ENCODE measurements at regions not wholly inside any gene's neighbourhood (a gene's known extent, or its start where the extent isn't known, plus 50 kb on each side); places are given as distances from the start of the nearest gene placed in this dataset.

DNA sequence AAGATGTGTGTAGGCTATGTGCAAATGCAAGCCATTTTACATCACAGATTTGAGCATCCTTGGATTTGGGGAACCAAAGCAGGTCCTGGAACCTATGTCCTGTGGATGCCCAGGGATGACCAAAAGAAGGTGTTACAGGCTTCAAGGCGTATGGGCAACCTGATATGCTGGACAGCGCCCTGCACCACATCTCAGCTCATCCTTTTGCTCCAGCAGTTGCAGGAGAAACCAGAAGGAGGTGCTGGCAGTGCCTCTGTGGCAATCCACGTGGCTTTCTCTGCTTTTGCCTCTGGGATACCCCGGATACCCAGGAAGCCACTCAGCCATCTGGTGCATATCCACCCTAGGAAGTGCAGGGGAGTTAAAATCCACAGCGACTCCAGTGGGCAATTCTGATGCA lies 110.3 kb upstream of the VSTM2B start:
- H3K4me3 Mint-ChIP-seq = no peak overlapping the region
- H3K4me1 Mint-ChIP-seq (ENCODE audit: low read depth) = no peaks in the 10 kb centered on the region
- no peak for DNase-seq
- H3K36me3 Mint-ChIP-seq = no peaks in the 10 kb centered on the region
- ChIA-PET POLR2A (no interaction called here), CTCF (no interaction called here)
- no peaks in the 10 kb centered on the region for H3K9me3 Mint-ChIP-seq
- peaks cover 3% of the 10 kb centered on the region for H3K27me3 Mint-ChIP-seq
- H3K27ac Mint-ChIP-seq = no peak overlapping the region
- intact Hi-C loops (cut with micrococcal nuclease) = no loop called here

DNA sequence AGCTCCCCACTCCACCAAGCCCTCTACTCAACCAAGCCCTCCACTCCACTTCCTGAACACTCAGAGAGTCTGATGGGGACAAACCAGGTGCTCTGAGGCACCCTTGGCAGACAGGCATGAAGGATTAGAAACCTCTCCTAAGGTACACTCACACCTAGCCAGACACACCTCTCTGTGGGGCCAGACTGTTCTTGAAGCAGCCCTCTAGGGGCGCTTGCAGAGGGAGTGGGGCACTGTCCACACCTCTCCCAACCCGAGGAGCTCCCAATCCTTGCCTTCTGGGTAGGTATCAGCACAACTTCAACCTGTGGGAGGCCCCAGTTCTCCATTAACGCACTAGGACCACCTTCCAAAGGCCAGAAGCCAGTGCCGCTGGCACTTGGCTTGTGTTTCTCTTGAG lies 108.7 kb upstream of the VSTM2B start:
- no peaks in the 10 kb centered on the region for H3K9me3 Mint-ChIP-seq
- intact Hi-C loops (cut with micrococcal nuclease) = no loop called here
- H3K36me3 Mint-ChIP-seq = no peaks in the 10 kb centered on the region
- peaks cover 3% of the 10 kb centered on the region for H3K27me3 Mint-ChIP-seq
- CTCF ChIA-PET = no interaction called here
- POLR2A ChIA-PET = no interaction called here
- no peak overlapping the region for H3K4me3 Mint-ChIP-seq
- H3K27ac Mint-ChIP-seq = no peak overlapping the region
- no peak for DNase-seq
- H3K4me1 Mint-ChIP-seq (ENCODE audit: low read depth) = no peaks in the 10 kb centered on the region

DNA sequence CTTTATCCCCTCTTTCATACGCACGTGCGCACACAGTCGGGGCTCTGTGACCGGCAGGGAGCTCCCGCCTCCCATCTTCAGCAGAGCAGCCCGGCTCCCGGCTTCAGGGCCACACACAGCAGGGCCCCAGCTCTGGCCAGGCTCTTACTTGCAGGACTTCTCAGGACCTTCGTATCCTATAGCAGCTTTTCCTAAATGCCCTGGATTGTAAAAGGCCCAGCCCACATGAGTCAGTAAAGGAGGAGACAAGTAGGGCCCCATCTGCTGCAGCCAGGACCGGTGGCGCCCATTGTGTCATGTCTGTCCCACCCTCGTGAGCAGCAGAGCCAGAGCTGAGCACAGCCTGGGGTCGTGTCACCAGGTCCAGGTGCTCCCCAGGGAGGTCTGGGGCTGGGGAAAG lies 107.6 kb upstream of the VSTM2B start:
- no peaks in the 10 kb centered on the region for H3K36me3 Mint-ChIP-seq
- no peaks in the 10 kb centered on the region for H3K9me3 Mint-ChIP-seq
- no peak for DNase-seq
- no peak overlapping the region for H3K27ac Mint-ChIP-seq
- no peak overlapping the region for H3K4me3 Mint-ChIP-seq
- CTCF ChIA-PET = no interaction called here
- POLR2A ChIA-PET = no interaction called here
- intact Hi-C loops (cut with micrococcal nuclease) = no loop called here
- peaks cover 3% of the 10 kb centered on the region for H3K27me3 Mint-ChIP-seq
- no peaks in the 10 kb centered on the region for H3K4me1 Mint-ChIP-seq (ENCODE audit: low read depth)

DNA sequence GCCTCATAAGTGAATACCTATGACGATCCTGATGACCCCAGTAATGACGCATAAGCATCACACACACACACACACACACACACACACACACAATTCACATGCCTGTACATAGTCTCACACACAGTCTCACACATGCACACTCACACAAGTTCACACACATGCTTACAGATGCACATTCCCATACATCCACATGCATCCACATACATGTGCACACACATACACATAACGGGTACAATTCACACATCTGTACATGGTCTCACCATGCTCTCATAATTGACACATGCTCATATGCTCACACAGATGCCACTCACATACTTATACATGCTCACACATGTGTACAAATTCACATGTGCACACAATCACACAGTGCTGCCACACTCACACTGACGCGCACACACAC lies 105.7 kb upstream of the VSTM2B start:
- intact Hi-C loops (cut with micrococcal nuclease) = no loop called here
- Mint-ChIP-seq H3K4me3 (no peak overlapping the region), H3K36me3 (no peaks in the 10 kb centered on the region), H3K4me1 (ENCODE audit: low read depth) (no peaks in the 10 kb centered on the region), H3K27ac (no peak overlapping the region), H3K9me3 (no peaks in the 10 kb centered on the region), H3K27me3 (peaks cover 1% of the 10 kb centered on the region)
- ChIA-PET POLR2A (no interaction called here), CTCF (interaction anchor here (0.6 kb wide), 1 partner anchor 268 kb away, joined by 4 read pairs; no protein-coding TSS in a partner anchor)
- no peak for DNase-seq

DNA sequence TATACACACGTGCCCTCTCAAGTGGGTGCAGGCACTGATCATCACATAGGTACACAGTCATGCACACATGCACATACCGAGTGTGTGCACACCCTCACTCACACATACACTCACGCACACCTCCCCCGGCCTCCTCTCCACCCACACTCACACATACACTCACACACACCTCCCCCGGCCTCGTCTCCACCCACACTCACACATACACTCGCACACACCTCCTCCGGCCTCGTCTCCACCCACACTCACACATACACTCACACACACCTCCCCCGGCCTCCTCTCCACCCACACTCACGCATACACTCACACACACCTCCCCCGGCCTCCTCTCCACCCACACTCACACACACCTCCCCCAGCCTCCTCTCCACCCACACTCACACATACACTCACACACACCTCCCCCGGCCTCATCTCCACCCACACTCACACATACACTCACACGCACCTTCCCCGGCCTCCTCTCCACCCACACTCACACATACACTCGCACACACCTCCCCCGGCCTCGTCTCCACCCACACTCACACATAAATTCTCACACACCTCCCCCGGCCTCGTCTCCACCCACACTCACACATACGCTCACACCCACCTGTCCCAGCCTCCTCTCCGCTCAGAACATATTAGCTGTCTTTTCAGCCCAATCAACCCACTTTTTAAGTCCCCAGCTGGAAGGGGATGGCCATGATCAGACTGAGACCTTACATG lies 105.2 kb upstream of the VSTM2B start:
- ChIA-PET POLR2A (no interaction called here), CTCF (no interaction called here)
- Mint-ChIP-seq H3K4me3 (no peak overlapping the region), H3K27ac (no peak overlapping the region), H3K9me3 (no peaks in the 10 kb centered on the region), H3K4me1 (ENCODE audit: low read depth) (no peaks in the 10 kb centered on the region), H3K36me3 (no peaks in the 10 kb centered on the region), H3K27me3 (peaks cover 3% of the 10 kb centered on the region)
- no peak for DNase-seq
- intact Hi-C loops (cut with micrococcal nuclease) = no loop called here

DNA sequence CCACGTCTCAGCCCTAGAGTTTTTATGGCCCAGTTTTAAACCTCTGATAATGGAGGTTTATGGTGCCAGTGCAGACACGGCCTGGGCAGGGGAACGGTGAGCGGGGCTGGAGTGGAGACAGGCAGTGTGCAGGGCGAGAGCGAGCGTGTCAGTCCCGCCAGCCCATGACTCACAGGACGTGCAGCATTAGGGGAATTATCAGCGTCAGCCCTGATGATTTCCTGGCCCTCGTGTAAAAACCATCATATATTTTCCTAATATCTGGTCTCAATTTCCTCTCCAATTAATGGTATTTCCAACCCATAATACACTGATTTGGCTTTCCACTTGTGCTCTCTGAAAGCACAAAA lies 104.6 kb upstream of the VSTM2B start:
- no peak for DNase-seq
- Mint-ChIP-seq H3K4me3 (no peak overlapping the region), H3K27ac (no peak overlapping the region), H3K27me3 (peaks cover 3% of the 10 kb centered on the region), H3K36me3 (no peaks in the 10 kb centered on the region), H3K9me3 (no peaks in the 10 kb centered on the region), H3K4me1 (ENCODE audit: low read depth) (no peaks in the 10 kb centered on the region)
- POLR2A ChIA-PET = no interaction called here
- intact Hi-C loops (cut with micrococcal nuclease) = no loop called here
- CTCF ChIA-PET = no interaction called here

DNA sequence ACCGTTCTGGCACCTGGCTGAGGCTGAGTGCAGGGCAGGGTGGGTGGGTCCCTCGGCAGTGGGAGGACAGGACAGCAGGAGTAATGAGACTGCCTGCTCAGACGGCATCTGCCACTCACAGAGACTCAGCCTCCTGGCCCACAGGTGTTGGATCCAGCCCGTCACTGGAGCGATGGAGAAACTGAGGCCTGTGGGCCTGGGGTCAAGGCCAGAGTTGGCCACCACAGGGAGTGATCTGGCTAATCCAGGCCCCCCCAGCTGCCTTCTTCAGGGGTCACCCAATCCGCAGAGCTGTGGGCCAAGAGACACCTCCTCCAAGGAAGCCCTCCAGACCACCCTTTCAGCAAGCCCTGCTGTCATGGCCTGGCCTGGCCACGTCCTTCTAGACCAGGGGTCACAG lies 103.7 kb upstream of the VSTM2B start:
- ChIA-PET CTCF (no interaction called here), POLR2A (no interaction called here)
- no peaks in the 10 kb centered on the region for H3K9me3 Mint-ChIP-seq
- peaks cover 3% of the 10 kb centered on the region for H3K27me3 Mint-ChIP-seq
- DNase-seq = no peak
- H3K4me3 Mint-ChIP-seq = no peak overlapping the region
- no peaks in the 10 kb centered on the region for H3K36me3 Mint-ChIP-seq
- H3K4me1 Mint-ChIP-seq (ENCODE audit: low read depth) = no peaks in the 10 kb centered on the region
- H3K27ac Mint-ChIP-seq = no peak overlapping the region
- intact Hi-C loops (cut with micrococcal nuclease) = no loop called here

DNA sequence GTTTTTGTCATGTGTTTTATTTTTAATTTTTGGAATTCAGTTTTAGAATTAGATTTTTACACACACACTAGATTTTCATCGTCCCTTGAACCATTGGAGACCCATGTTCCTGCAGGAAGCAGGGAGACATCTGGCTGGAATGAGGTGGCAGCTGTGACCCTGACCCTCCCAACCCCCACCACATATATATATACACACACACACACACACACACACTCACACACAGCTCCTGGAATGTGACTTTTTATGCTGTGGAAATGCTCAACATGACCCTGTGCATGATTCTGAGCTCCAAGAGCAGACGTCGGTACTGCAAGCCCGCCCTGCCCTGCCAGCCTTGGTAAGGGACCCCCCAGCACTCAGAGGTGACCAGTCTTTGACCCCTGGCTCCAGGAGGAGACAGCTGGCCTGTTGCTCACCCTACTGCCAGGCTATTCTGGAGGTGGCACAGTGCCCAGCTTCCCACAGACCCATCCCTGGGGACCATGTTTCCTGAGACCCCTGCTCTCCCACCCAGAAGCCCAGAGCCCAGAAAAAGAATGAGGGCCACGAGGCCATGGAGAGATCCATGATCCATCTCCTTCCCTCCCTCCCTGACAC lies 103.2 kb upstream of the VSTM2B start:
- H3K4me1 Mint-ChIP-seq (ENCODE audit: low read depth) = no peaks in the 10 kb centered on the region
- CTCF ChIA-PET = no interaction called here
- H3K36me3 Mint-ChIP-seq = no peaks in the 10 kb centered on the region
- peaks cover 3% of the 10 kb centered on the region for H3K27me3 Mint-ChIP-seq
- POLR2A ChIA-PET = no interaction called here
- no peak overlapping the region for H3K27ac Mint-ChIP-seq
- no peak for DNase-seq
- H3K4me3 Mint-ChIP-seq = no peak overlapping the region
- no peaks in the 10 kb centered on the region for H3K9me3 Mint-ChIP-seq
- intact Hi-C loops (cut with micrococcal nuclease) = no loop called here

DNA sequence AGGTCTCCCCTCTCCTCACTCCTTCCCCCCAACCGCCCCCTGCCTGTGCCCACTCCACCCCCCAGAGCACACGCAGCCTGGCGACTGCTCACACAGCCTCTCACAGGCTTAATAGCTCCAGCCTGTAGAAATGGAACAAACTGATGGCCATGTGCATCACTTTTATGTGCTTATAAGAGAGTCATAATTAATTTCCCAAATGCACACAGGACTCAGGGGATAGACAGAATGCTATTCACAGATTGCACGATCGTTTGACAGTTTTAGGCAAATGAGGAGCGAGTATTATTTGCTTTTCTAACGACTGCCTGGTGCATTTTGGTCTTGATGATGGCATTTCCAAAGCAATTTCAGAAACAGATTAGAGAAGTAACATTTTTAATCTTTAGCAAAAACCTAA lies 97.7 kb upstream of the VSTM2B start:
- Mint-ChIP-seq H3K9me3 (no peaks in the 10 kb centered on the region), H3K4me1 (ENCODE audit: low read depth) (no peaks in the 10 kb centered on the region), H3K27ac (no peak overlapping the region), H3K27me3 (peaks cover 3% of the 10 kb centered on the region), H3K36me3 (no peaks in the 10 kb centered on the region), H3K4me3 (no peak overlapping the region)
- intact Hi-C loops (cut with micrococcal nuclease) = no loop called here
- no peak for DNase-seq
- POLR2A ChIA-PET = no interaction called here
- CTCF ChIA-PET = no interaction called here

DNA sequence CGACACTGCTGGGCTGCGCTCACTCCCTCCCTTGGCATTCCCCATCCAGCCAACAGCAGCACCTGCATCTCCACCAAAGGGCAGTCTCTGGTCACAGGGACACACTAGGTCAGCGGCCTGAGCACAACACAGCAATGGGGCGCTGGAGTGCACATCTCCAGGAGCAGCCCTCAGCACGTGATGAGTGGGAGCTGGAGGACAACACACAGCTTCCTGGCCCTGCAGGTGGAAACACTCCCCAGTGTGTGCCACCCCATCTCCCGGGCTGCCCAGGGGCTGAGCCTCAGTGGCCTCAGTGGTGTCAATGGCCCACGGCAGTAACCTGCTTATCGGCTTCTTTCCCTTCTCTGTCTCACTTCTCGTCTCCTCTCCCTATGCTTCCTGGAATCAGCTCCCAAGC lies 96.8 kb upstream of the VSTM2B start:
- intact Hi-C loops (cut with micrococcal nuclease) = no loop called here

DNA sequence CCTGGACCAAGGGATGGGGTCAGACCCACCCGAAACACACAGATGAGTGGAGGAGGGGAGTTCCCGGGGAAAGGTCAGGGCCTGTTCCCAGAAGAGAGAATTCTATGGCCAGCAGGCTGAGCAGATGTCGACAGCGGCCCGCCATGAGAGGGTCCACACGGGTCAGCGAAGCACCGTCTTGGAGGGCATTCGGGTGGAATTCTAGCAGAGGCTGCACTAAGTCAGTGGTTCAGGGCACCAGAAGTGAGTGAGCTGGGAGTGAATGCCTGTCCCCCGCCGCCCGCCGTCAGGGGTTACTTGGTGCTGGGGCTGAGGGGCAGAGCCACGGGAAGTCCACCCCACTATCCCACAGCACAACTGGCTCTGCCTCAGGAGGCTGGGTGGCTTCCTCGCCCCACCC lies 96.2 kb upstream of the VSTM2B start:
- no peak for DNase-seq
- no peaks in the 10 kb centered on the region for H3K4me1 Mint-ChIP-seq (ENCODE audit: low read depth)
- intact Hi-C loops (cut with micrococcal nuclease) = no loop called here
- H3K27ac Mint-ChIP-seq = no peak overlapping the region
- CTCF ChIA-PET = no interaction called here
- H3K9me3 Mint-ChIP-seq = no peaks in the 10 kb centered on the region
- peaks cover 8% of the 10 kb centered on the region for H3K27me3 Mint-ChIP-seq
- no peaks in the 10 kb centered on the region for H3K36me3 Mint-ChIP-seq
- POLR2A ChIA-PET = no interaction called here
- H3K4me3 Mint-ChIP-seq = no peak overlapping the region

More for the DNA sequence above, 96.8 kb upstream of the VSTM2B start:
- H3K36me3 Mint-ChIP-seq = no peaks in the 10 kb centered on the region
- ChIA-PET CTCF (no interaction called here), POLR2A (no interaction called here)
- no peaks in the 10 kb centered on the region for H3K4me1 Mint-ChIP-seq (ENCODE audit: low read depth)
- DNase-seq = no peak
- H3K27ac Mint-ChIP-seq = no peak overlapping the region
- H3K9me3 Mint-ChIP-seq = no peaks in the 10 kb centered on the region
- H3K27me3 Mint-ChIP-seq = peaks cover 7% of the 10 kb centered on the region
- no peak overlapping the region for H3K4me3 Mint-ChIP-seq

DNA sequence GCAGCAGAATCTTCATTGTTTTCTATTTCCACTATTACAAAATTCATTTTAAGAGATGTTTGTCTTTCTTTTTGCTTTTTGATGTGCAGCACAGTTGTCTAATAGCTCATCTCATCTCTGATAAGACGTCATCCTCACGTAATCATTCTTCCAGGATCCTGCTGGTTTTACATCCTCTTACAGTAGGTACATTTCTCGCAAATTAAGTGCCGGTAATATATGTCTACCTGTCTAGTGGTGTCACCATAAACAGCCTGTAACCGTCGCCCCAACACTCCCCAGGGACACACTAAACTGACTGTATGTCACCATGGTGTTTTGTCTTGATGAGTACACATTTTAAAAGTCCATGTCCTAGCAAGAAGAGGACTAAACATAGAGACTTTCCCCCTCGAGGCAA lies 94.5 kb upstream of the VSTM2B start:
- Mint-ChIP-seq H3K4me3 (no peak overlapping the region), H3K4me1 (ENCODE audit: low read depth) (no peaks in the 10 kb centered on the region), H3K9me3 (no peaks in the 10 kb centered on the region), H3K36me3 (no peaks in the 10 kb centered on the region), H3K27me3 (peaks cover 7% of the 10 kb centered on the region), H3K27ac (no peak overlapping the region)
- intact Hi-C loops (cut with micrococcal nuclease) = no loop called here
- ChIA-PET CTCF (no interaction called here), POLR2A (no interaction called here)
- no peak for DNase-seq

DNA sequence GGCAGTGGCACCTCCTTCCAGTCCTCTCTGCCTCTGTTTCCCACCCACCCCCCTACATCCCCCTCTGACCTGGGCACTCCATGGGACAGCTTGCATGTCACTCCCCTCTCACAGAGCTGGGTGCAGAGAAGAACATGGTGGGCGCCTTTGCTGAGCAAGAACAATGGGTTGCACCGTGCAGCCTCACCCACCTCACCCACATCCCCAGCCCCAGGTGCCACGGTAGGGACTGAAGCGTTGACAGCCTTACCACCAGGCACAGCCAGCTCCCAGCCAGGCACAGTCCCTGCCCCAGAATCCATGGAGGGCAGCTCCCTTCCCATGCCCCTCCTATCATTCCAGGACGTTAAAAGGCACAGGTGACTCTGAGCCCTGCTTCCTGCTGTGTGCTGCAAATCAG lies 93.1 kb upstream of the VSTM2B start:
- DNase-seq = no peak
- Mint-ChIP-seq H3K4me1 (ENCODE audit: low read depth) (no peaks in the 10 kb centered on the region), H3K27ac (no peak overlapping the region), H3K36me3 (no peaks in the 10 kb centered on the region), H3K27me3 (peaks cover 8% of the 10 kb centered on the region), H3K4me3 (no peak overlapping the region), H3K9me3 (no peaks in the 10 kb centered on the region)
- POLR2A ChIA-PET = no interaction called here
- CTCF ChIA-PET = no interaction called here
- intact Hi-C loops (cut with micrococcal nuclease) = no loop called here
